GM12892 (cell line): ENCODE measurements at regions not wholly inside any gene's neighbourhood (a gene's known extent, or its start where the extent isn't known, plus 50 kb on each side); places are given as distances from the start of the nearest gene placed in this dataset.

Experiments used
- POLR2A ChIP-seq: IDR thresholded peaks from 2 replicates; pipeline ENCODE4 v1.6.1; 2011; ENCODE audit warnings: low read depth, low read length, control low read depth
- POLR2AphosphoS5 ChIP-seq: IDR thresholded peaks from 2 replicates; pipeline ENCODE4 v1.6.1; 2011; ENCODE audit warnings: low read depth, low read length, control low read depth

DNA sequence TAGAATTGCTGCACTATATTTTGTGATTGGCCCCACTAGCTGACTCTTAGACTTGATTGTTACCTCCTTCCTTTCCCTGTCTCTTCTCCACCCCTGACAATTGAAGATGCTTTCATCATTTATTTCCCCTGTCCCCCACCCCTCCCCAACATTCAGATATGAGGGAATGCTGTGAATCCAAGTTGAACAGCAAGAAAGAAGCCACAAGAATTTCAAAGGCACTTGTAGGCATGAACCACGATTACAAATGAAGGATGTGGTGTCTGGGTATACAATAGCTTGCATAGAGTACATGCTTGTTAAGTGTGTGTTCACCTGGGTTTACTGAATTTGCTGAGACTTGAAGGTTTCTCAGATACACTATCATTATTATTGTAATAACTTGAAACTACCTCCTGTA is 78.3 kb upstream of the TRIO start:
- TF ChIP-seq POLR2AphosphoS5 (no peak), POLR2A (no peak)
